EH (cell line): ENCODE measurements at regions not wholly inside any gene's neighbourhood (a gene's known extent, or its start where the extent isn't known, plus 50 kb on each side); places are given as distances from the start of the nearest gene placed in this dataset.
"Not testable (repeated sequence)": the region's sequence is repeated elsewhere in the genome, so short reads cannot be mapped to it uniquely, and the experiment has no call there.

ENCODE experiments used
- DNase-seq: peaks from one replicate; pipeline ENCODE4 v3.0.0-alpha.2; 2015; ENCODE audit warnings: low read depth

- not testable (repeated sequence) for DNase-seq
These were observed 195.0 kb downstream of the ADRA2C start for GRCh38 chr4:3961091-3961672.

- DNase-seq: not testable (repeated sequence)
These were observed 198.5 kb downstream of the ADRA2C start for GRCh38 chr4:3964572-3965278.

- DNase-seq: not testable (repeated sequence)
These were observed 201.0 kb downstream of the ADRA2C start for GRCh38 chr4:3967204-3967603.

- not testable (repeated sequence) for DNase-seq
These were observed 206.4 kb downstream of the ADRA2C start for GRCh38 chr4:3972626-3973025.

GRCh38 chr4:3973581-3974200, 207.5 kb downstream of the ADRA2C start:
- DNase-seq: not testable (repeated sequence)

GRCh38 chr4:3983518-3984125, 217.4 kb downstream of the ADRA2C start:
- DNase-seq: not testable (repeated sequence)

GRCh38 chr4:3984796-3985195, 218.6 kb downstream of the ADRA2C start:
- DNase-seq: not testable (repeated sequence)

- not testable (repeated sequence) for DNase-seq
These were observed 220.2 kb downstream of the ADRA2C start for GRCh38 chr4:3986412-3986811.

GRCh38 chr4:3997386-3997785, 229.3 kb downstream of the OTOP1 start:
- DNase-seq: not testable (repeated sequence)

- DNase-seq: not testable (repeated sequence)
These were observed 222.7 kb downstream of the OTOP1 start for GRCh38 chr4:4004036-4004435.

GRCh38 chr4:4004702-4005101, 222.0 kb downstream of the OTOP1 start:
- DNase-seq: not testable (repeated sequence)

GRCh38 chr4:4006356-4006755, 220.4 kb downstream of the OTOP1 start:
- not testable (repeated sequence) for DNase-seq

GRCh38 chr4:4019071-4019470, 207.7 kb downstream of the OTOP1 start:
- not testable (repeated sequence) for DNase-seq

GRCh38 chr4:4021161-4021560, 205.6 kb downstream of the OTOP1 start:
- not testable (repeated sequence) for DNase-seq

GRCh38 chr4:4026708-4027107, 200.0 kb downstream of the OTOP1 start:
- peak; percentile 13 for DNase-seq

GRCh38 chr4:4028752-4029151, 198.0 kb downstream of the OTOP1 start:
- not testable (repeated sequence) for DNase-seq

- not testable (repeated sequence) for DNase-seq
These were observed 196.2 kb downstream of the OTOP1 start for GRCh38 chr4:4030509-4030908.

- DNase-seq: not testable (repeated sequence)
These were observed 195.1 kb downstream of the OTOP1 start for GRCh38 chr4:4031446-4032135.

GRCh38 chr4:4032364-4032763, 194.4 kb downstream of the OTOP1 start:
- DNase-seq: not testable (repeated sequence)

GRCh38 chr4:4032801-4033605, 193.7 kb downstream of the OTOP1 start:
- DNase-seq: not testable (repeated sequence)
